ENCODE measurements at regions not wholly inside any gene's neighbourhood (a gene's known extent, or its start where the extent isn't known, plus 50 kb on each side); places are given as distances from the start of the nearest gene placed in this dataset.
A peak's percentile ranks its signal among the peaks of the same experiment; 100 is the strongest.

DNA sequence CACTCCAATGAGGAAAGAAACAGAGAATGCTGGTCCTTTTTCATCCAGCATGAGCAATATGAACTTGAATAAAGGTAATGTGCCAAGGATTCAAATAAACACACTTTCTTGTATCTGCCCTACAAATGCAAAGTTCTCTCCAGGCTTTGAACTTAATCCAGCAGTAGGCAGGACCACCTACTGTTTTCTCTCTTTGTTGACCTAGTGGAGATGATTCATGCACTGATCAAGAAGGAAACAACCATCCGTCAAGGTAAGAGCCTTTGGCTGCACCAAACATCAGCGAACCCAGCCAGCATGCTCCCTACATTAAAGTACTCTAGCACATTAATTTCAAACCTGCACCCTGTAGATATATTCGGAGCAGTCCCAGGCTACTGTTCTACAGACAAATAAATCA is 489.3 kb downstream of the GALC start:
- Mint-ChIP-seq H3K36me3 (ENCODE audit: low read depth) (no peaks in the 10 kb centered on the region), H3K27me3 (ENCODE audit: insufficient read depth, low read depth, poor library complexity) (no peaks in the 10 kb centered on the region), H3K4me3 (no peak overlapping the region), H3K27ac (no peak overlapping the region), H3K9me3 (no peaks in the 10 kb centered on the region), H3K4me1 (peaks cover 7% of the 10 kb centered on the region)
- Histone ChIP-seq H3K4me2 (no peak overlapping the region), H3K27me3 (ENCODE audit: insufficient read depth) (no peaks in the 10 kb centered on the region), H3K4me1 (ENCODE audit: insufficient read depth) (no peaks in the 10 kb centered on the region), H2AFZ (no peak overlapping the region), H3K36me3 (ENCODE audit: insufficient read depth) (no peaks in the 10 kb centered on the region), H3K27ac (ENCODE audit: low read depth) (no peak overlapping the region), H3F3A (replicated peaks; ENCODE audit: low read depth) (no peaks in the 10 kb centered on the region), H3K79me2 (replicated peaks; ENCODE audit: insufficient read depth) (no peaks in the 10 kb centered on the region), H3K9me2 (ENCODE audit: insufficient read depth) (no peaks in the 10 kb centered on the region), H4K20me1 (replicated peaks; ENCODE audit: insufficient read depth) (no peaks in the 10 kb centered on the region), H3K4me3 (no peak overlapping the region)
- no peak; the same call in 2 of the 3 replicates for ATAC-seq
- TF ChIP-seq, protein P1, sequence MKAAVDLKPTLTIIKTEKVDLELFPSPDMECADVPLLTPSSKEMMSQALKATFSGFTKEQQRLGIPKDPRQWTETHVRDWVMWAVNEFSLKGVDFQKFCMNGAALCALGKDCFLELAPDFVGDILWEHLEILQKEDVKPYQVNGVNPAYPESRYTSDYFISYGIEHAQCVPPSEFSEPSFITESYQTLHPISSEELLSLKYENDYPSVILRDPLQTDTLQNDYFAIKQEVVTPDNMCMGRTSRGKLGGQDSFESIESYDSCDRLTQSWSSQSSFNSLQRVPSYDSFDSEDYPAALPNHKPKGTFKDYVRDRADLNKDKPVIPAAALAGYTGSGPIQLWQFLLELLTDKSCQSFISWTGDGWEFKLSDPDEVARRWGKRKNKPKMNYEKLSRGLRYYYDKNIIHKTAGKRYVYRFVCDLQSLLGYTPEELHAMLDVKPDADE (IDR thresholded peaks at IDR 0.05) = no peak
- TF ChIP-seq STAT1 (IDR thresholded peaks at IDR 0.05; ENCODE audit: unreplicated experiment) (no peak), NANOG (IDR thresholded peaks at IDR 0.05; ENCODE audit: borderline replicate concordance) (no peak), JUNB (IDR thresholded peaks at IDR 0.05; ENCODE audit: unreplicated experiment) (no peak)
- TF ChIP-seq, protein P2, sequence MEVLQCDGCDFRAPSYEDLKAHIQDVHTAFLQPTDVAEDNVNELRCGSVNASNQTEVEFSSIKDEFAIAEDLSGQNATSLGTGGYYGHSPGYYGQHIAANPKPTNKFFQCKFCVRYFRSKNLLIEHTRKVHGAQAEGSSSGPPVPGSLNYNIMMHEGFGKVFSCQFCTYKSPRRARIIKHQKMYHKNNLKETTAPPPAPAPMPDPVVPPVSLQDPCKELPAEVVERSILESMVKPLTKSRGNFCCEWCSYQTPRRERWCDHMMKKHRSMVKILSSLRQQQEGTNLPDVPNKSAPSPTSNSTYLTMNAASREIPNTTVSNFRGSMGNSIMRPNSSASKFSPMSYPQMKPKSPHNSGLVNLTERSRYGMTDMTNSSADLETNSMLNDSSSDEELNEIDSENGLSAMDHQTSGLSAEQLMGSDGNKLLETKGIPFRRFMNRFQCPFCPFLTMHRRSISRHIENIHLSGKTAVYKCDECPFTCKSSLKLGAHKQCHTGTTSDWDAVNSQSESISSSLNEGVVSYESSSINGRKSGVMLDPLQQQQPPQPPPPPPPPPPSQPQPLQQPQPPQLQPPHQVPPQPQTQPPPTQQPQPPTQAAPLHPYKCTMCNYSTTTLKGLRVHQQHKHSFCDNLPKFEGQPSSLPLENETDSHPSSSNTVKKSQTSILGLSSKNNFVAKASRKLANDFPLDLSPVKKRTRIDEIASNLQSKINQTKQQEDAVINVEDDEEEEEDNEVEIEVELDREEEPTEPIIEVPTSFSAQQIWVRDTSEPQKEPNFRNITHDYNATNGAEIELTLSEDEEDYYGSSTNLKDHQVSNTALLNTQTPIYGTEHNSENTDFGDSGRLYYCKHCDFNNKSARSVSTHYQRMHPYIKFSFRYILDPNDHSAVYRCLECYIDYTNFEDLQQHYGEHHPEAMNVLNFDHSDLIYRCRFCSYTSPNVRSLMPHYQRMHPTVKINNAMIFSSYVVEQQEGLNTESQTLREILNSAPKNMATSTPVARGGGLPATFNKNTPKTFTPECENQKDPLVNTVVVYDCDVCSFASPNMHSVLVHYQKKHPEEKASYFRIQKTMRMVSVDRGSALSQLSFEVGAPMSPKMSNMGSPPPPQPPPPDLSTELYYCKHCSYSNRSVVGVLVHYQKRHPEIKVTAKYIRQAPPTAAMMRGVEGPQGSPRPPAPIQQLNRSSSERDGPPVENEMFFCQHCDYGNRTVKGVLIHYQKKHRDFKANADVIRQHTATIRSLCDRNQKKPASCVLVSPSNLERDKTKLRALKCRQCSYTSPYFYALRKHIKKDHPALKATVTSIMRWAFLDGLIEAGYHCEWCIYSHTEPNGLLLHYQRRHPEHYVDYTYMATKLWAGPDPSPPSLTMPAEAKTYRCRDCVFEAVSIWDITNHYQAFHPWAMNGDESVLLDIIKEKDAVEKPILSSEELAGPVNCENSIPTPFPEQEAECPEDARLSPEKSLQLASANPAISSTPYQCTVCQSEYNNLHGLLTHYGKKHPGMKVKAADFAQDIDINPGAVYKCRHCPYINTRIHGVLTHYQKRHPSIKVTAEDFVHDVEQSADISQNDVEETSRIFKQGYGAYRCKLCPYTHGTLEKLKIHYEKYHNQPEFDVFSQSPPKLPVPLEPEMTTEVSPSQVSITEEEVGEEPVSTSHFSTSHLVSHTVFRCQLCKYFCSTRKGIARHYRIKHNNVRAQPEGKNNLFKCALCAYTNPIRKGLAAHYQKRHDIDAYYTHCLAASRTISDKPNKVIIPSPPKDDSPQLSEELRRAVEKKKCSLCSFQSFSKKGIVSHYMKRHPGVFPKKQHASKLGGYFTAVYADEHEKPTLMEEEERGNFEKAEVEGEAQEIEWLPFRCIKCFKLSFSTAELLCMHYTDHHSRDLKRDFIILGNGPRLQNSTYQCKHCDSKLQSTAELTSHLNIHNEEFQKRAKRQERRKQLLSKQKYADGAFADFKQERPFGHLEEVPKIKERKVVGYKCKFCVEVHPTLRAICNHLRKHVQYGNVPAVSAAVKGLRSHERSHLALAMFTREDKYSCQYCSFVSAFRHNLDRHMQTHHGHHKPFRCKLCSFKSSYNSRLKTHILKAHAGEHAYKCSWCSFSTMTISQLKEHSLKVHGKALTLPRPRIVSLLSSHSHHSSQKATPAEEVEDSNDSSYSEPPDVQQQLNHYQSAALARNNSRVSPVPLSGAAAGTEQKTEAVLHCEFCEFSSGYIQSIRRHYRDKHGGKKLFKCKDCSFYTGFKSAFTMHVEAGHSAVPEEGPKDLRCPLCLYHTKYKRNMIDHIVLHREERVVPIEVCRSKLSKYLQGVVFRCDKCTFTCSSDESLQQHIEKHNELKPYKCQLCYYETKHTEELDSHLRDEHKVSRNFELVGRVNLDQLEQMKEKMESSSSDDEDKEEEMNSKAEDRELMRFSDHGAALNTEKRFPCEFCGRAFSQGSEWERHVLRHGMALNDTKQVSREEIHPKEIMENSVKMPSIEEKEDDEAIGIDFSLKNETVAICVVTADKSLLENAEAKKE (CRISPR knock-in tag; IDR thresholded peaks at IDR 0.05) = 0 out of 2 replicates have a peak, but pooled peaks have one; percentile 7
- peak; percentile 30 for DNase-seq (ENCODE audit: low spot score)

DNA sequence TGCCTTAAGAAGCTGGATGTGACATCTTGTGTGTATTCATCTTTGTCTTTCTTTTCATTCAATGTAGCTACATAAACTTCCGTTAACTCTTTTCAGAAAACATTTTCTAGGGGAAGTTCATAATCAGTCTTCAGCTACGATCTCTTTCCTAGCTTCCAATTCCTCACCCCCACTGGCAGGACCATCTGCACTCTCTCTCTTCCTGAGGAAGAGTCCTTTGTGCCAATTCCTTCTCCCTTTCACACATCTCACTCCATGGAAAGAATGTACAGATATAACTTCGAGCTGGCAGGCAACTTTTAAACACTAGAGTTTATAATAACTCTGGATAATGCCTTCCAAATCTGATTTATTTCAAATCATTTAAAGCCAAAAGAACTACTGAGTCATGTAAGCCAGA is 495.7 kb downstream of the GALC start:
- Histone ChIP-seq H3K36me3 (ENCODE audit: insufficient read depth) (no peaks in the 10 kb centered on the region), H3K9me2 (ENCODE audit: insufficient read depth) (no peaks in the 10 kb centered on the region), H3K4me3 (no peak overlapping the region), H4K20me1 (replicated peaks; ENCODE audit: insufficient read depth) (no peaks in the 10 kb centered on the region), H3K79me2 (replicated peaks; ENCODE audit: insufficient read depth) (no peaks in the 10 kb centered on the region), H3K4me1 (ENCODE audit: insufficient read depth) (no peaks in the 10 kb centered on the region), H3K27ac (ENCODE audit: low read depth) (no peak overlapping the region), H3K4me2 (no peak overlapping the region), H3F3A (replicated peaks; ENCODE audit: low read depth) (no peaks in the 10 kb centered on the region), H3K27me3 (ENCODE audit: insufficient read depth) (no peaks in the 10 kb centered on the region), H2AFZ (no peak overlapping the region)
- H3K27ac Mint-ChIP-seq = no peak overlapping the region
- H3K4me1 Mint-ChIP-seq = peaks cover 4% of the 10 kb centered on the region
- no peaks in the 10 kb centered on the region for H3K9me3 Mint-ChIP-seq
- H3K4me3 Mint-ChIP-seq = no peak overlapping the region
- no peaks in the 10 kb centered on the region for H3K27me3 Mint-ChIP-seq (ENCODE audit: insufficient read depth, low read depth, poor library complexity)
- DNase-seq (ENCODE audit: low spot score) = no peak
- H3K36me3 Mint-ChIP-seq (ENCODE audit: low read depth) = no peaks in the 10 kb centered on the region
- ATAC-seq = no peak
- TF ChIP-seq, protein P1 (IDR thresholded peaks at IDR 0.05) = no peak
- no peak for TF ChIP-seq EZH2phosphoT487 (IDR thresholded peaks at IDR 0.05; ENCODE audit: unreplicated experiment)

Measured in GM23338 (cell line).